ENCODE measurements at regions not wholly inside any gene's neighbourhood (a gene's known extent, or its start where the extent isn't known, plus 50 kb on each side); places are given as distances from the start of the nearest gene placed in this dataset.

- DNase-seq, result no peak
Observed at GRCh38 chr3:177517906-177518305, 320.6 kb upstream of the TBL1XR1 start.

- DNase-seq, result no peak
Observed at GRCh38 chr3:177519588-177519987, 322.3 kb upstream of the TBL1XR1 start.

- DNase-seq, result no peak
Observed at GRCh38 chr3:177521305-177521704, 324.0 kb upstream of the TBL1XR1 start.

- DNase-seq, result no peak
Observed at GRCh38 chr3:177522051-177522450, 324.8 kb upstream of the TBL1XR1 start.

- no peak for DNase-seq
Observed at GRCh38 chr3:177523067-177523675, 325.9 kb upstream of the TBL1XR1 start.

- no peak for DNase-seq
Observed at GRCh38 chr3:177523872-177524438, 326.7 kb upstream of the TBL1XR1 start.

- DNase-seq, result no peak
Observed at GRCh38 chr3:177524742-177525141, 327.5 kb upstream of the TBL1XR1 start.

- no peak for DNase-seq
Observed at GRCh38 chr3:177525414-177525813, 328.1 kb upstream of the TBL1XR1 start.

GRCh38 chr3:177525987-177526712 lies 328.9 kb upstream of the TBL1XR1 start:
- no peak for DNase-seq

- no peak for DNase-seq
Observed at GRCh38 chr3:177527182-177527581, 329.9 kb upstream of the TBL1XR1 start.

- no peak for DNase-seq
Observed at GRCh38 chr3:177528306-177529070, 331.2 kb upstream of the TBL1XR1 start.

GRCh38 chr3:177529071-177529550 lies 331.8 kb upstream of the TBL1XR1 start:
- no peak for DNase-seq

GRCh38 chr3:177529716-177530335 lies 332.5 kb upstream of the TBL1XR1 start:
- DNase-seq, result no peak

GRCh38 chr3:177530908-177531307 lies 333.6 kb upstream of the TBL1XR1 start:
- no peak for DNase-seq

GRCh38 chr3:177536873-177537272 lies 339.6 kb upstream of the TBL1XR1 start:
- no peak for DNase-seq

- no peak for DNase-seq
Observed at GRCh38 chr3:177537612-177538011, 340.3 kb upstream of the TBL1XR1 start.

- DNase-seq, result no peak
Observed at GRCh38 chr3:177538048-177538749, 340.9 kb upstream of the TBL1XR1 start.

GRCh38 chr3:177538750-177539730 lies 341.8 kb upstream of the TBL1XR1 start:
- no peak for DNase-seq

GRCh38 chr3:177541541-177541940 lies 344.3 kb upstream of the TBL1XR1 start:
- DNase-seq, result no peak

- no peak for DNase-seq
Observed at GRCh38 chr3:177545964-177546363, 348.7 kb upstream of the TBL1XR1 start.

GRCh38 chr3:177547711-177548350 lies 350.5 kb upstream of the TBL1XR1 start:
- no peak for DNase-seq
